ENCODE measurements at regions not wholly inside any gene's neighbourhood (a gene's known extent, or its start where the extent isn't known, plus 50 kb on each side); places are given as distances from the start of the nearest gene placed in this dataset.

DNA sequence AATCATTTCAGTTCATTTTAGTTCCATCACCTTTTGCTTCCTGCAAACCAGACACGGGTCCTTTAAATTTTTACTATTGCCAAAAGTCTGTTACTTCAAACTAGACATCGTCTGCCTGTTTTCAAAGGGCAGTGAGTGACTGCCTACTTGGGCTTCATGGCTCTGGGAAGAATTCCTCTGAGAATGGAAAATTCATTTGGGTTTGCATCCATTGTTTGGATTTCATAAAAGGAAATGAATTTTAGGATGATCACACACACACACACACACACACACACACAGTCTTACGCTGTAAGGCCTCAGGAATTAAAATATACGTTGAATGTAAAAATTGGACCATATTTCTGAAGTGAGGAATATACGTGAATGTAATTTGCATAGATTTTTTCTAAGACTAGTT lies 1584.3 kb upstream of the ACVR2A start:
- no peaks in the 10 kb centered on the region for H3K27me3 Mint-ChIP-seq
- no peak for TF ChIP-seq CTCF (IDR thresholded peaks at IDR 0.05)
- H3K36me3 Mint-ChIP-seq (ENCODE audit: low read depth): no peaks in the 10 kb centered on the region
- no peak for ATAC-seq (ENCODE audit: low read depth)
- no peaks in the 10 kb centered on the region for H3K4me1 Mint-ChIP-seq
- no peak overlapping the region for H3K27ac Mint-ChIP-seq
- H3K9me3 Mint-ChIP-seq: no peaks in the 10 kb centered on the region
- intact Hi-C loops (cut with micrococcal nuclease): no loop called here
- no peak overlapping the region for H3K4me3 Mint-ChIP-seq
- POLR2A ChIA-PET: no interaction called here
- CTCF ChIA-PET: no interaction called here
- DNase-seq: no peak

GRCh38 chr2:146259816-146260215 lies 1585.0 kb upstream of the ACVR2A start:
- H3K27me3 Mint-ChIP-seq: no peaks in the 10 kb centered on the region
- no peak overlapping the region for H3K4me3 Mint-ChIP-seq
- no peak overlapping the region for H3K27ac Mint-ChIP-seq
- ChIA-PET POLR2A (no interaction called here), CTCF (no interaction called here)
- intact Hi-C loops (cut with micrococcal nuclease): no loop called here
- no peak for TF ChIP-seq CTCF (IDR thresholded peaks at IDR 0.05)
- no peaks in the 10 kb centered on the region for H3K4me1 Mint-ChIP-seq
- no peaks in the 10 kb centered on the region for H3K9me3 Mint-ChIP-seq
- DNase-seq (no peak), ATAC-seq (ENCODE audit: low read depth) (no peak)
- H3K36me3 Mint-ChIP-seq (ENCODE audit: low read depth): no peaks in the 10 kb centered on the region

DNA sequence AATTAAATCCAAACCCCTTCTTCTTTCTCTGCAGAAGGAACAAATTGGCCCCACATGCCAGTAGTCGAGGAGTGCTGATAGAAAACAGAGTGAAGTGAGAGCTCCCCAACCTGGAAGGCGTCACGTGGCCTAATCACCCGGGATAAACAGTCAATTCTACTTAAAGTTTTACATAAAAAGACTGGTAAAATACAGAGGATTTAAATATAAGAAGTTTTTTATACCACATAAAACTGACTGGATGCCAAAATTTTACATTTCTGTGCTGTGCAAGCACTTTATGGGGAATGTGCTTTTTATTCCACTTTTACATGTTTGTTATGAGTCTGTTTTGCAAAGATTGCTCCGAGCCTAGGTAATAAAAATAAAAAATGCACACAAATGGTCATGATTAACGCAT lies 1586.8 kb upstream of the ACVR2A start:
- TF ChIP-seq CTCF (IDR thresholded peaks at IDR 0.05): no peak
- H3K36me3 Mint-ChIP-seq (ENCODE audit: low read depth): no peaks in the 10 kb centered on the region

GRCh38 chr2:146252119-146252518 lies 1592.7 kb upstream of the ACVR2A start:
- Mint-ChIP-seq H3K4me3 (no peak overlapping the region), H3K9me3 (no peaks in the 10 kb centered on the region), H3K4me1 (no peaks in the 10 kb centered on the region), H3K36me3 (ENCODE audit: low read depth) (no peaks in the 10 kb centered on the region), H3K27me3 (no peaks in the 10 kb centered on the region), H3K27ac (no peak overlapping the region)
- TF ChIP-seq CTCF (IDR thresholded peaks at IDR 0.05): no peak
- ChIA-PET CTCF (no interaction called here), POLR2A (no interaction called here)
- no peak for ATAC-seq (ENCODE audit: low read depth)
- intact Hi-C loops (cut with micrococcal nuclease): no loop called here
- DNase-seq: no peak

More for the DNA sequence above, 1586.8 kb upstream of the ACVR2A start:
- DNase-seq (no peak), ATAC-seq (ENCODE audit: low read depth) (no peak)
- no peaks in the 10 kb centered on the region for H3K27me3 Mint-ChIP-seq
- no peak overlapping the region for H3K27ac Mint-ChIP-seq
- ChIA-PET CTCF (no interaction called here), POLR2A (no interaction called here)
- no peaks in the 10 kb centered on the region for H3K4me1 Mint-ChIP-seq
- H3K9me3 Mint-ChIP-seq: no peaks in the 10 kb centered on the region
- H3K4me3 Mint-ChIP-seq: no peak overlapping the region
- intact Hi-C loops (cut with micrococcal nuclease): no loop called here

- intact Hi-C loops (cut with micrococcal nuclease): no loop called here
- no peak for ATAC-seq (ENCODE audit: low read depth)
Measured at GRCh38 chr2:146251328-146251727, 1593.5 kb upstream of the ACVR2A start.

More at GRCh38 chr2:146251328-146251727, 1593.5 kb upstream of the ACVR2A start:
- Mint-ChIP-seq H3K4me3 (no peak overlapping the region), H3K4me1 (peaks cover 2% of the 10 kb centered on the region), H3K27ac (no peak overlapping the region), H3K36me3 (ENCODE audit: low read depth) (no peaks in the 10 kb centered on the region), H3K9me3 (no peaks in the 10 kb centered on the region), H3K27me3 (no peaks in the 10 kb centered on the region)
- CTCF ChIA-PET: no interaction called here
- TF ChIP-seq CTCF (IDR thresholded peaks at IDR 0.05): no peak
- POLR2A ChIA-PET: no interaction called here
- no peak for DNase-seq
